HepG2 (cell line): ENCODE measurements at regions not wholly inside any gene's neighbourhood (a gene's known extent, or its start where the extent isn't known, plus 50 kb on each side); places are given as distances from the start of the nearest gene placed in this dataset.

Source experiments
- ATAC-seq: fragments of 200-7000 bp; cut with Tn5 transposase; 3 replicates; pipeline ENCODE4 v1.9.1; 2020; ENCODE audit warnings: mild to moderate bottlenecking, moderate library complexity
- BruUV-seq: library from RNA; stranded (reverse); fragments of 400-500 nt; replicated peaks from 2 replicates; lab custom pipeline; 2021; lab: Mats Ljungman, UMichigan
- CTCF ChIA-PET: fragments of 300-600 bp; formaldehyde crosslinking; extraction: SDS; loops from one replicate; lab custom pipeline; 2021; ENCODE audit warnings: low total read pairs, inconsistent platforms, low intra/inter-chr PET ratio; lab: Yijun Ruan, JAX
- POLR2A ChIA-PET: fragments of 350-600 bp; sonication (Branson Sonifier 250); formaldehyde crosslinking; loops from one replicate; lab custom pipeline; 2020; ENCODE audit warnings: antibody characterized with exemption, inconsistent platforms; lab: Yijun Ruan, JAX
- DNase-seq: peaks from one replicate; pipeline ENCODE4 v3.0.0-alpha.2; 2015; ENCODE audit warnings: low spot score
- FAIRE-seq: peaks from 3 replicates; lab custom pipeline; 2011; peaks lifted over from hg19 to GRCh38; lab: Jason Lieb, UNC
- H2AFZ ChIP-seq: one replicate; pipeline ENCODE4 v1.6.1; 2011; ENCODE audit warnings: low read length, inconsistent platforms
- H3K27ac ChIP-seq: fragments of 300-600 bp; 3 replicates; pipeline ENCODE4 v1.8.0; 2011; ENCODE audit warnings: mixed run types, mild to moderate bottlenecking, mixed read lengths, low read length, inconsistent platforms; ENCODE audit not compliant: insufficient read depth; ENCODE audit errors: extremely low read length
- H3K27me3 ChIP-seq, 2 experiments: fragments of 200-600 bp in 1 of 2; 2 replicates in 1 of 2; 3 replicates in 1 of 2; pipeline versions ENCODE4 v1.6.0 to v1.8.0; 2011; ENCODE audit warnings: low read length in 2 of 2, mild to moderate bottlenecking in 2 of 2, moderate library complexity in 2 of 2, inconsistent platforms in 1 of 2; ENCODE audit not compliant: insufficient read depth in 2 of 2, control insufficient read depth in 1 of 2
- H3K36me3 ChIP-seq, 2 experiments: fragments of 200-600 bp in 1 of 2; replicated peaks in 1 of 2; 2 replicates in 1 of 2; 3 replicates in 1 of 2; pipeline versions ENCODE4 v1.5.1 to v1.8.0; 2011; ENCODE audit warnings: low read length in 2 of 2, inconsistent platforms in 1 of 2; ENCODE audit not compliant: insufficient read depth in 2 of 2, control insufficient read depth in 1 of 2
- H3K4me1 ChIP-seq: 2 replicates; pipeline ENCODE4 v1.5.1; 2012; ENCODE audit warnings: low read length, inconsistent platforms; ENCODE audit not compliant: insufficient read depth
- H3K4me2 ChIP-seq: 2 replicates; pipeline ENCODE4 v1.6.0; 2011; ENCODE audit warnings: low read depth, low read length, inconsistent platforms
- H3K4me3 ChIP-seq, 3 experiments: fragments of 200-600 bp in 1 of 3; sonication (generic), shearing (Covaris generic) in 1 of 3; replicated peaks in 1 of 3; 2 replicates each; pipeline ENCODE4 v1.5.1; 2011 to 2016; ENCODE audit warnings: low read length in 3 of 3, inconsistent platforms in 2 of 3, low read depth in 2 of 3, mild to moderate bottlenecking in 2 of 3, control low read depth in 1 of 3, mixed read lengths in 1 of 3; ENCODE audit not compliant: insufficient read depth in 1 of 3
- H3K79me2 ChIP-seq: one replicate; pipeline ENCODE4 v1.6.1; 2011; ENCODE audit warnings: low read length, inconsistent platforms; ENCODE audit not compliant: insufficient read depth
- H3K9ac ChIP-seq: 2 replicates; pipeline ENCODE4 v1.6.0; 2011; ENCODE audit warnings: mild to moderate bottlenecking, low read depth, low read length, inconsistent platforms; ENCODE audit not compliant: insufficient read depth
- H3K9me3 ChIP-seq: 2 replicates; pipeline ENCODE4 v1.5.1; 2012; ENCODE audit warnings: mild to moderate bottlenecking, low read length
- H4K20me1 ChIP-seq: 2 replicates; pipeline ENCODE4 v1.6.0; 2011; ENCODE audit warnings: inconsistent platforms, mild to moderate bottlenecking, low read length, moderate library complexity; ENCODE audit not compliant: insufficient read depth
- BRD4 ChIP-seq: sonication (generic); formaldehyde crosslinking; IDR thresholded peaks from 2 replicates; pipeline ENCODE4 v1.4.0; 2020; ENCODE audit warnings: missing genetic modification reagents
- GLMP ChIP-seq: sonication (generic); formaldehyde crosslinking; IDR thresholded peaks from 2 replicates; pipeline ENCODE4 v1.9.0; 2021; ENCODE audit warnings: missing genetic modification reagents, mild to moderate bottlenecking, borderline replicate concordance
- HDAC1 ChIP-seq: sonication (generic); formaldehyde crosslinking; IDR thresholded peaks from 2 replicates; pipeline ENCODE4 v1.5.1; 2020; ENCODE audit warnings: mild to moderate bottlenecking, missing genetic modification reagents
- HDAC2 ChIP-seq: sonication (generic); formaldehyde crosslinking; IDR thresholded peaks from 2 replicates; pipeline ENCODE4 v1.4.0; 2020; ENCODE audit warnings: missing genetic modification reagents
- IRF9 ChIP-seq: sonication (generic); formaldehyde crosslinking; IDR thresholded peaks from 2 replicates; pipeline ENCODE4 v1.8.0; 2022; ENCODE audit warnings: missing genetic modification reagents, mild to moderate bottlenecking, borderline replicate concordance
- KDM1A ChIP-seq: IDR thresholded peaks from 2 replicates; pipeline ENCODE4 v1.6.1; 2016; ENCODE audit warnings: missing compliant biosample characterization
- KDM3A ChIP-seq: IDR thresholded peaks from 2 replicates; pipeline ENCODE4 v1.6.1; 2018; ENCODE audit warnings: low read depth, missing compliant biosample characterization
- PBX3 ChIP-seq: sonication (generic); formaldehyde crosslinking; IDR thresholded peaks from 2 replicates; pipeline ENCODE4 v1.8.1; 2023; ENCODE audit warnings: missing genetic modification reagents, inconsistent platforms, borderline replicate concordance
- PLRG1 ChIP-seq: fragments of 450-650 bp; conservative IDR thresholded peaks from 2 replicates; pipeline ENCODE4 v1.6.1; 2016
- RBM39 ChIP-seq: fragments of 200-400 bp; formaldehyde crosslinking; IDR thresholded peaks from one replicate; pipeline ENCODE4 v1.6.1; 2018; ENCODE audit warnings: antibody characterized with exemption, mild to moderate bottlenecking, low read depth, low read length; ENCODE audit not compliant: poor library complexity, severe bottlenecking
- SYNCRIP ChIP-seq: fragments of 200-400 bp; formaldehyde crosslinking; IDR thresholded peaks from 2 replicates; pipeline ENCODE4 v1.6.1; 2018; ENCODE audit warnings: mild to moderate bottlenecking, low read depth, low read length; ENCODE audit not compliant: insufficient read depth
- TAF1 ChIP-seq: sonication (generic); formaldehyde crosslinking; IDR thresholded peaks from 2 replicates; pipeline ENCODE4 v1.4.0; 2020; ENCODE audit warnings: missing genetic modification reagents
- THAP7 ChIP-seq: sonication (generic); formaldehyde crosslinking; IDR thresholded peaks from 2 replicates; pipeline ENCODE4 v1.8.1; 2023; ENCODE audit warnings: mild to moderate bottlenecking, missing genetic modification reagents
- TOE1 ChIP-seq: sonication (generic); formaldehyde crosslinking; IDR thresholded peaks from 2 replicates; pipeline ENCODE4 v1.4.0; 2020; ENCODE audit warnings: mild to moderate bottlenecking, missing genetic modification reagents
- ZFP36L1 ChIP-seq: sonication (generic); formaldehyde crosslinking; IDR thresholded peaks from 2 replicates; pipeline ENCODE4 v1.8.0; 2022; ENCODE audit warnings: mild to moderate bottlenecking, missing genetic modification reagents, moderate library complexity
- ZNF180 ChIP-seq: sonication (generic); formaldehyde crosslinking; IDR thresholded peaks from 2 replicates; pipeline ENCODE4 v1.4.0; 2020; ENCODE audit warnings: low read depth, missing genetic modification reagents, borderline replicate concordance
- ZNF205 ChIP-seq: IDR thresholded peaks from 2 replicates; pipeline ENCODE4 v1.6.1; 2018; ENCODE audit warnings: missing biosample characterization, missing genetic modification reagents
- ZNF230 ChIP-seq: sonication (generic); formaldehyde crosslinking; IDR thresholded peaks from 2 replicates; pipeline ENCODE4 v1.4.0; 2020; ENCODE audit warnings: mild to moderate bottlenecking, missing genetic modification reagents
- ZNF569 ChIP-seq: sonication (generic); formaldehyde crosslinking; IDR thresholded peaks from 2 replicates; pipeline ENCODE4 v1.5.0; 2020; ENCODE audit warnings: mild to moderate bottlenecking, missing genetic modification reagents, moderate library complexity, borderline replicate concordance
- ZNF724P ChIP-seq: sonication (generic); formaldehyde crosslinking; IDR thresholded peaks from 2 replicates; pipeline ENCODE4 v1.8.0; 2022; ENCODE audit warnings: missing genetic modification reagents, borderline replicate concordance
- WGBS: methylation state at CpG from one replicate; pipeline ENCODE4 v1.1.6; 2017; ENCODE audit warnings: low lambda C conversion rate; 5-methylcytosine and 5-hydroxymethylcytosine counted together
- in situ Hi-C: cut with HindIII; loops from 2 replicates; pipeline ENCODE4 v1.10.0; 2017; ENCODE audit warnings: low pct_unique_long_range_greater_than_20kb; ENCODE audit not compliant: extremely low pct_ligation_motif_present
- intact Hi-C: fragments of 100-400 bp; cut with micrococcal nuclease; formaldehyde crosslinking; loops from one replicate; pipeline ENCODE4 v1.10.0; 2022; ENCODE audit not compliant: unreplicated experiment
- TF ChIP-seq, protein P1 (sequence below): sonication (generic); formaldehyde crosslinking; IDR thresholded peaks from 2 replicates; pipeline ENCODE4 v1.5.0; 2020; ENCODE audit warnings: missing genetic modification reagents

DNA sequence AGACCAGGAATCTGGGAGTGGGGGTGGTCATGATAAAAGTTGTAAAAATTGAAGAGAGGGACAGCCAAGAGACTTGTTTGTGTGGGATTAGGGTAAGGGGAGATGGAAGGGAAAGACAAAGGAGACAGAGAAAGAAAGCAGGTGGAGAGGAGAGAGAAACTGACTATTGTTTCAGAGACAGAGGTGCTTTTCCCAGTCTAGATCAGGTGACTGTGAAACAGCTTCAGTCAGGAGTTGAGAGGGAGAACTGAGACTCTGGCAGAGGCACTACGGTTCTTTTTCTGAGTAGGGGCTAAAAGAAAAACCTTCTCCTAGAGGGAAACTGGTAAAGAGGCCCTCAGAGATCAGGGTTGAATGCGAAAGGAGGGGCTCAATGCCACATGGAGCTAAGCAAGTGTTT, 106.4 kb downstream of the KDR start (continued):
- no peak for TF ChIP-seq PBX3 (CRISPR knock-in tag)
- no peak for TF ChIP-seq ZNF724P (CRISPR knock-in tag)
- no peak for TF ChIP-seq ZFP36L1 (CRISPR knock-in tag)
- TF ChIP-seq PLRG1: no peak
- TF ChIP-seq ZNF230: no peak
- TF ChIP-seq SYNCRIP: no peak

DNA sequence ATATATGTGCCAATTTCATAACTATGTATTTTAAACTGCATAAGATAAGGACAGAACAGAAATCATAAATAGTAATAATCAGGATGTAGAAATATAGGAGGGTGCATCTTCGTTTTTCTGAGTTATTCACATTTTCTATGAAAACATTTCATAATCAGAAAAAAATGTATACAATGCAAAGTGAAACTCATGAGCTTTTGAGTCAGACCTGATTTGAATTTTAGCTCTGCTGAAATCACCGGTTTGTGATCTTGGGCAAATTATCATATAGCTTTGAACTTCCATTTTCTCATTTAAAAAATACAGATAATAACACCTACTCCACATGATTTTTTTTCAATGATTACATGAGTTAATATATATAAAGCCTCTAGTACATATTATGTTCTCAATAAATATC, 106.9 kb downstream of the KDR start:
- Histone ChIP-seq H3K4me3 (no peak overlapping the region), H3K79me2 (no peaks in the 10 kb centered on the region), H3K9me3 (no peaks in the 10 kb centered on the region), H4K20me1 (no peaks in the 10 kb centered on the region), H3K9ac (no peak overlapping the region), H3K4me2 (no peak overlapping the region), H3K27me3 (no peaks in the 10 kb centered on the region), H3K27ac (no peak overlapping the region), H3K36me3 (no peaks in the 10 kb centered on the region), H3K4me1 (no peaks in the 10 kb centered on the region), H2AFZ (no peak overlapping the region)
- in situ Hi-C loops (no loop called here), intact Hi-C loops (no loop called here)
- DNase-seq: no peak
- no peak for FAIRE-seq
- TF ChIP-seq KDM1A (CRISPR knock-in tag) (no peak), TOE1 (CRISPR knock-in tag) (no peak), TAF1 (CRISPR knock-in tag) (no peak), KDM3A (no peak), THAP7 (no peak), GLMP (CRISPR knock-in tag) (no peak), ZFP36L1 (CRISPR knock-in tag) (no peak), ZNF180 (CRISPR knock-in tag) (no peak), ZNF205 (CRISPR knock-in tag) (no peak), IRF9 (CRISPR knock-in tag) (no peak), HDAC2 (CRISPR knock-in tag) (no peak), BRD4 (CRISPR knock-in tag) (no peak), HDAC1 (no peak), RBM39 (no peak), ZNF569 (CRISPR knock-in tag) (no peak)
- TF ChIP-seq, protein P1, sequence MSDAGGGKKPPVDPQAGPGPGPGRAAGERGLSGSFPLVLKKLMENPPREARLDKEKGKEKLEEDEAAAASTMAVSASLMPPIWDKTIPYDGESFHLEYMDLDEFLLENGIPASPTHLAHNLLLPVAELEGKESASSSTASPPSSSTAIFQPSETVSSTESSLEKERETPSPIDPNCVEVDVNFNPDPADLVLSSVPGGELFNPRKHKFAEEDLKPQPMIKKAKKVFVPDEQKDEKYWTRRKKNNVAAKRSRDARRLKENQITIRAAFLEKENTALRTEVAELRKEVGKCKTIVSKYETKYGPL (CRISPR knock-in tag): no peak
- ChIA-PET POLR2A (no interaction called here), CTCF (no interaction called here)
- no peak for ATAC-seq
- WGBS: 1% methylated on average over 2 of the region's 2 CpGs
- BruUV-seq: no TSS peak
